GM18870 (cell line): ENCODE measurements at regions not wholly inside any gene's neighbourhood (a gene's known extent, or its start where the extent isn't known, plus 50 kb on each side); places are given as distances from the start of the nearest gene placed in this dataset.

Experiments
- ATAC-seq: cut with Tn5 transposase; IDR thresholded peaks from one replicate; pipeline ENCODE4 v1.9.1; 2021; ENCODE audit warnings: moderate library complexity; ENCODE audit not compliant: unreplicated experiment

GRCh38 chr15:70475921-70476320 is 287.4 kb downstream of the UACA start:
- ATAC-seq, result no peak

GRCh38 chr15:70475407-70475781 is 288.0 kb downstream of the UACA start:
- no peak for ATAC-seq

- no peak for ATAC-seq
These were observed 288.6 kb downstream of the UACA start for GRCh38 chr15:70474471-70475406.

DNA sequence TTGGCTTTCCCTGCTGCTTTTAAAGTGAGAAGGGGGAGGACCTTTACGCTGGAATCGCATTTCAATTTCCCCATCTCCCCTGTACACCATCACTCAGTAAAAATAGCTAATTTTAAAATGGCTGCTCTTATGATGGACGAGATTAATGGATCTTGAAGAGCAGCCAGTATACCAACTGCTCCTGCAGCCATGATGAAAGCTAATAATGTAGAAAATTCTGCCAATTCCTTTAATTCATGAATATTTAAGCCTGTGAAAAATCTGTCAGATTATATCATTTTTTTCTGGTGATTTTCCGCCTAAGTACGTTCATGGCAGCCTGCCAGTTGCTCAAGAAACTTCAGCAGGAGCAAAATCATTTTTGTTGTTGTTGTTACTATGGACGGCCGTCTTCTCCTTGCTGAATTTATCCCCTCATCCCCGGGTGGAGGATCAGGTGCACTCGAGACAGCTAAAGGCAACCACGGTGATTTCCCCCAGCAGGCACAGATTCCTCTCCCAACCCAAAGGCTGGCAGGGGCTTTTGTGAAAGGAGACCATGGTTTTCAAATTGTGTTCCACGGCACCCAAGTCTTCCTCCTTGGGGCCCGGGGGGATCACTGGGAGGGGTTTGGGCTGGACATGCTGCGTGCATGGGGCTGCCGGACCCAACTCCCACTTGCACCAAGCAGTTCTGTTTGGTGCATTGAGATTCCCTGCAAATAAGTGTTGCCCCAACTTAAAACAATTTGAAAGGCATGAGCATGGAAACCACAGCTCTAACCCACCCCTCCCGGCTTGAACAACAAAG is 289.6 kb downstream of the UACA start:
- ATAC-seq, result no peak

DNA sequence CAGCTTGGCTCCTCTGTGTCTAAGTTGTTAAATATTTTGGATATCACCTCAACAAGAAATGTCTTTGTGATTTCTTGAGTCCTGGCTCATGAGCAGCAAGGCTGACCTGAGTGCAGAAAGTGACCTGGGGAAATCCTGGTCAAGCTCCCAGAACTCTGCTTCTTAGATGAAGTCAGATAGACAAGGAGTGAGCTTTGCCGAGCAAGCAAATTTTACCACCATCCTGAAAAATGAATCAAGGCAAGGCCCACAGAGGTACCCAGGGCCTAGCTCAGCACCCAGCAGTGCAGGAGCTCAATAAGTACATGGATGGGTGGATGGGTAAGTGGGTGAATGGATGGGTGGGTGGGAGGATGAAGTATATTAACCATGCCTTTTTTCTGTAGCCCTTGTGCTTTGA is 291.8 kb downstream of the UACA start:
- no peak for ATAC-seq

DNA sequence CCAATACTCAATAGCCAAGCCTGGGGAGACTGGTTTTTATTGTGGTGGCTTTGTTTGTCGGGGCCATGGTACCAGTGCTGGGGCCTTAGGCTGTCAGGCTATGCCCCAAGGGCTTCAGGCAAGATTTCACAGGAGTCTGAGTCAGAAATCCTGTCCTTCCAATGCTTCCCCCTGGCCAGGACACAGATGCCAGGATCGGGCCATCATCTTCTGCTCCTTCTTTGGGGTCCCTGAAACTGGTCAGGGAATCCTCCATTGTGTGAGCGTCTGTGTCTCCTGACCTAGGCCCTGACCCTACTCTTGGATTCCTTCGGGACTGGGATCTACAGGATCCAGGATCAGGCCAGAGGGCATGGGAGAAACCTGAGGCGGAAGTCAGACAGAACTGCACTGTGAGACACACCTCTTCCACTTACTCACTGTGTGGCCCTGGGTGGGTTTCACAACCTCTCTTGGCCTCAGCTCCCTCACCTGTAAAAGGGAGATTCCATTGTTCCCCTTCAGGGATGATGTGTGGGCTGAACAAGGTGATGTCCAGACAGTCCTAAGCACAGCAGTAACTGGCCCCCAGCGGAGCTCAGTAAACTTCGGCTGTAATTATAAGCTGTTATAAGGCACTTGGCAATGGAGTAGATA is 292.7 kb downstream of the UACA start:
- no peak for ATAC-seq

GRCh38 chr15:70469651-70470555 is 293.5 kb downstream of the UACA start:
- no peak for ATAC-seq

GRCh38 chr15:70469182-70469581 is 294.2 kb downstream of the UACA start:
- ATAC-seq, result no peak

DNA sequence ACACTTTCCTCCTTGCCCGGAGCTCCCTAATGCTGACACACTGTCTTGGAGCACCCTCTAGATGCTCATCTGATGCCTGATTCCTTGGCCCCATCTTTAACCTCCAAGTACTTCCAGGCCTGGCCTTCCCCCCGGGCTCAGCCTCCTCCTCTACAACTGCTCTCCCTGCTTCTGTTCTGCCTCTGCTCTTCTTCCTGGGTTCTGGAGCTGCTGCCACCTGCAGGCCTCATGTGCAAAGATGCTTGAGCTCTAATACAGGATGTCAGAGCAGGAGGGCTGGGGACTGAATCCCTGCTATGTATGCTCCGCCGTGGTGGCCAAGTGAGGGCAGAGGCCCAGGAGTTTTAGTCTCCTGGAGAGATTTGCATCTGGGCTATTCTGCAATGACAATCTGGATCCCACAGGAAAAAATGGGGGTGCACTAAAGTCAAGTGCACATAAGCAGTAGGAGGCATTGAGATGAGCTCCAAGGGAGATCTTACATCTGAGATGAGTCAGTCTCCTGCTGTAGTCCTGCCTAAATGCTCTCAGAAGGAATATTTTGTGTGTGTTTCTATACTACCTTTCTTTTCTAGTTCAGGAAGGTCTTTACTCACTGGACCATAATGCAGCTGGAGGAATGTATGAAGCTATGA is 296.3 kb downstream of the UACA start:
- no peak for ATAC-seq

DNA sequence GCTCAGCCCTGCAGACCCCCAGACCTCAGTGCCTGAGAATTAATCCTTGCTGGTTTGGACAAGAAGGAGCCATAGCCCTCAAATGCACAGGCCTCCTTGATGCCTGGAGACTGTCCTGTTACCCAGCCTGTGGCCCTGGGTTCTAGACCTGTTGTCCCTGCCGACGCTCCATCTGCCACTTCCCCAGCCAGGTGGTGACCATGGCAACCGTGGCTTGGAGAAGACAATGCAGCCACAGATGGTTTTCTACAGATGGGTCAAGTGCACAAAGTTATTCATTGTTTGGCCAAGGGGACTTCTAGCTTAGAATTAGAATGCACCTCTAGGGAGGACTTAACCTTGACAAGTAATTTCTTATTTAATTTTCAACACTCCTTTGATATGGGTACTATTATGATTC is 297.1 kb downstream of the UACA start:
- ATAC-seq, result no peak

GRCh38 chr15:70465812-70466211 is 297.5 kb downstream of the UACA start:
- ATAC-seq, result no peak

- ATAC-seq, result no peak
These were observed 299.9 kb downstream of the UACA start for GRCh38 chr15:70463453-70463834.

GRCh38 chr15:70461992-70462391 is 301.4 kb downstream of the UACA start:
- no peak for ATAC-seq

- ATAC-seq, result no peak
These were observed 302.3 kb downstream of the UACA start for GRCh38 chr15:70461017-70461416.

DNA sequence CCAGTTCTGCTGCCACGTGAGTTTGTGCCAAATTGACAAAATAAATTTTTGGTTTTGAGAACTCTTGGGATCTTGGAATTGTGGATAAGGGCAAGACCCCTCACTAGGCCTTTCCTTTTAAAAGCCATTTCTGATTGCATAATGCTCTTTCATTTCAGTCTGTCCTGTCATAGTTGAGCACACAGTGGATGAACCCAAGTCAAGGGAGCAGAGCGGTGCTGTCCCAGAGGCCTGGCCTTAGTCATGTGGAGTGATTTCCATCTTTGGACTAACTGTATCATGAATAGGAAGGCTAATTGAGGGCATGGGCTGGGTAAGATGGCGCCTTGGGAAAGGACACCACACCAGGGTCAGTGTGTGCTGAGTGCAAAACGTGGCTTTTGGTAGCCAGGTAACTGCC is 304.0 kb downstream of the UACA start:
- no peak for ATAC-seq

DNA sequence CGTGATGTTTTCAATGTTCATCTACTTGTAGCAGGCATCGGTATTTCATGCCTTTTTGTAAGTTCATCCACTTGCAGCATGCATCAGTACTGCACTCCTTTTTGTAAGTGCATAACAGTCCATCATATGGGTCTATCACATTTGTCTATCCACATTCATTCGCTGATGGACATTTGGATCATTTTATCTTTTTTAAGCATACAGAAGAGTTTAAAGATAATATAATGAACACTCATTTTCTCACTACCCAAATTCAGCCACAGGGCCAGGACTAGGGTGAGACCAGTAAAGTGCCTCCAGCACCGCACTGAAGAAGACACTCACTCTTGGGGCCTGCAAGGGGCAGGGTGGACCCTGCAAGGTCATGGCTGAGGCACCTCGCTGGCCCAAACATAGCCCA is 309.6 kb downstream of the UACA start:
- no peak for ATAC-seq

DNA sequence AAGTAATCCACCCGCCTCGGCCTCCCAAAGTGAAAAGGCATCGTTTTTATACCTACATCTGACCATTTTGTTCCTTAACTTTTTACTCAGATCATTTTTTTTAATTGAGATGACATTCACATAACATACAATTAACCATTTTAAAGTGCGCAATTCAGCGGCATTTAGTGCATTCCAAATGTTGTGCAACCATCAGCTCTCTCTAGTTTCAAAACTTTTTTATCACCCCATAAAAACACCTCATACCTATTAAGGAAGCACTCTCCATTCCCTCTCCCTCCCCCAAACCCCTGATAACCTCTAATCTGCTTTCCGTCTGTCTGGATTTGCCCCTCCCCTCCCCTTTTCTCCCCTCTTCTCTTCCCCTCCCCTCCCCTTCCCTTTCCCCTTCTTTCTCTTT is 310.1 kb downstream of the UACA start:
- no peak for ATAC-seq

DNA sequence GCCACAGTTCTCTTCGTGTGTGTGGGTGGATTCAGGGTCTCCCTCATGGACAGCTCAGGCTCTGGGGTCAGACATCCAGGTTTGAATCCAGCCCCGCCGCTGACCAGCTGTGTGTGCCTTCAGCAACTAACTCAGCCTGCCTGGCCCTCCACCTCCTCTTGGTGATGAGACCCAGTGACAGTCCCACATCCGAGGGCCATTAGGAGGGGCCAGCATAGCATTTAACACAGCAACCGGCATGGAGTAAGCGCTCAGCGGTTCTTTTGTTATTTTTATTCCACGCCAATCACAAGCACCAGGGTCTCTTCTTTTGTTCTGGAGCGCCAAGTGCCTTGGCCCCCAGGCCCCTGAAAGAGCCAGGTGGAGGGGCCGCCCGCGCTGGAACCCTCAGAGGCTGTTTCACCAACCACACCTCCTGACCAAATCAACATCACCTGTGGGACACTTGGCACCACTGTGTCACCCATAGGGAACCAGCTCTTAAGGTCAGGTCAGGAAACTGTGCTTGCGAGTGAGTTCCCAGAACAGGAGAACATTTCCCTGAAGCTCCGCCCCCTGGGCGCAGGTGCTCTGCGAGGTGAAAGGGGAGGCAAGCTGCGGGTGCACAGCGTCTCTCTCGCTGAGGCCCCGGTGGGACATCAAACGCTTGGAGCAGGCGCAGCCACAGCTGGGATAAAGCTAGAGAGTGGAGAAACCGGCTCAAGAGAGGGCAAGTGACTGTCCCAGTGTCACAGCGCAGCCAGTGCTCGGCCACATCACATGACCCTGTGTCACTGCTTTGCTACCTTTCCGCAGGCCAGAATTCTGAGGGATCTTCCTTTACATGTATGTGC is 311.3 kb downstream of the UACA start:
- no peak for ATAC-seq

DNA sequence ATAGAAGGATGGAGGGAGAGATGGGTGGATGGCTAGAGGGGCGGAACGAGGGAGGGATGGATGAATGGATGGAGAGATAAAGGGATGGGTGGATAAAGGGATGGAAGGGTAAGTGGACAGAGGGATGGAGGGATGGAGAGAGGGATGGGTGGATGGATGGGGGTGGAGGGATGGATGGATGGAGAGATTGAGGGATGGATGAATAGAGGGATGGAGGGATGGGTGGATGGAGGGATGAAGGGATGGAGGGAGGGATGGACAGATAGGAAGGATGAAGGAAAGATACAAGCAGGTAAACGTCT is 313.3 kb downstream of the UACA start:
- no peak for ATAC-seq
